Common myeloid progenitor, CD34-positive (primary cell): ENCODE measurements at regions not wholly inside any gene's neighbourhood (a gene's known extent, or its start where the extent isn't known, plus 50 kb on each side); places are given as distances from the start of the nearest gene placed in this dataset.

Source experiments
- CTCF ChIA-PET: fragments of 350-600 bp; sonication (Branson Sonifier 250); formaldehyde crosslinking; loops from one replicate; lab custom pipeline; 2021; ENCODE audit warnings: antibody characterized with exemption; lab: Charles Lee
- POLR2A ChIA-PET: fragments of 350-600 bp; sonication (Branson Sonifier 250); formaldehyde crosslinking; loops from one replicate; lab custom pipeline; 2021; ENCODE audit warnings: antibody characterized with exemption; lab: Charles Lee
- DNase-seq, 3 donors: peaks; one replicate each; pipeline versions ENCODE4 v3.0.0 to v3.0.0-alpha.2; 2013
- H3K27ac ChIP-seq, 2 experiments: 1 replicate in 1 of 2; 2 replicates in 1 of 2; pipeline ENCODE4 v1.7.0; 2013; ENCODE audit warnings: inconsistent platforms in 2 of 2, low read length in 2 of 2, mild to moderate bottlenecking in 2 of 2, low read depth in 1 of 2, moderate library complexity in 1 of 2; ENCODE audit not compliant: severe bottlenecking in 2 of 2, insufficient read depth in 1 of 2, poor library complexity in 1 of 2
- H3K27me3 ChIP-seq, 5 experiments: replicated peaks in 2 of 5; 1 replicate in 3 of 5; 2 replicates in 2 of 5; pipeline versions ENCODE4 v1.6.1 to v1.7.0; 2013; ENCODE audit warnings: low read length in 4 of 5, mild to moderate bottlenecking in 2 of 5, moderate library complexity in 2 of 5, inconsistent platforms in 1 of 5; ENCODE audit not compliant: insufficient read depth in 5 of 5, control insufficient read depth in 4 of 5
- H3K36me3 ChIP-seq, 4 experiments: 1 replicate in 2 of 4; 2 replicates in 2 of 4; pipeline versions ENCODE4 v1.6.1 to v1.7.0; 2013; ENCODE audit warnings: low read length in 3 of 4, control low read depth in 1 of 4, mild to moderate bottlenecking in 1 of 4; ENCODE audit not compliant: control insufficient read depth in 4 of 4, insufficient read depth in 4 of 4
- H3K4me1 ChIP-seq, 4 experiments: 1 replicate in 3 of 4; 2 replicates in 1 of 4; pipeline versions ENCODE4 v1.6.1 to v1.7.1; 2013; ENCODE audit warnings: low read length in 3 of 4, mild to moderate bottlenecking in 3 of 4, control low read depth in 1 of 4, inconsistent platforms in 1 of 4, moderate library complexity in 1 of 4; ENCODE audit not compliant: control insufficient read depth in 4 of 4, insufficient read depth in 4 of 4; ENCODE audit errors: control extremely low read depth in 1 of 4
- H3K4me3 ChIP-seq, 7 experiments: 1 replicate in 4 of 7; 2 replicates in 3 of 7; pipeline versions ENCODE4 v1.5.1 to v1.7.0; 2013; ENCODE audit warnings: mild to moderate bottlenecking in 7 of 7, low read length in 6 of 7, moderate library complexity in 6 of 7, inconsistent platforms in 2 of 7, low read depth in 2 of 7, control low read depth in 1 of 7; ENCODE audit not compliant: insufficient read depth in 4 of 7, control insufficient read depth in 1 of 7; ENCODE audit errors: extremely low read depth in 1 of 7
- H3K9me3 ChIP-seq, 5 experiments: 1 replicate in 4 of 5; 2 replicates in 1 of 5; pipeline versions ENCODE4 v1.6.1 to v1.7.1; 2013; ENCODE audit warnings: low read length in 4 of 5, mild to moderate bottlenecking in 2 of 5, inconsistent platforms in 1 of 5, low read depth in 1 of 5, moderate library complexity in 1 of 5; ENCODE audit not compliant: control insufficient read depth in 4 of 5, insufficient read depth in 2 of 5; ENCODE audit errors: control extremely low read depth in 1 of 5
- WGBS: methylation state at CpG from one replicate; pipeline ENCODE4 v1.1.5; 2013; ENCODE audit not compliant: insufficient coverage; 5-methylcytosine and 5-hydroxymethylcytosine counted together

- no peak for DNase-seq
- ChIA-PET POLR2A (no interaction called here), CTCF (interaction anchor here (1.4 to 1.5 kb wide), 2 partner anchors 9 to 12 kb away, joined by 4 to 6 read pairs; no protein-coding TSS in a partner anchor)
- Histone ChIP-seq H3K4me3 (no peak overlapping the region), H3K36me3 (no peaks in the 10 kb centered on the region), H3K27ac (no peak overlapping the region), H3K27me3 (no peaks in the 10 kb centered on the region), H3K9me3 (no peaks in the 10 kb centered on the region), H3K4me1 (no peaks in the 10 kb centered on the region)
- WGBS, result no CpG with 5 or more reads among the region's 1 CpG
Measured at GRCh38 chr7:7090460-7090859, 91.9 kb upstream of the C1GALT1 start.

GRCh38 chr7:7098280-7098818, 84.0 kb upstream of the C1GALT1 start:
- ChIA-PET POLR2A (no interaction called here), CTCF (interaction anchor here (1.5 kb wide), 1 partner anchor 325 kb away, joined by 3 read pairs; no protein-coding TSS in a partner anchor)
- no CpG with 5 or more reads among the region's 1 CpG for WGBS
- no peaks in the 10 kb centered on the region for H3K27me3 ChIP-seq
- H3K9me3 ChIP-seq, result no peaks in the 10 kb centered on the region
- no peak overlapping the region for H3K4me3 ChIP-seq
- peaks cover 0 to 15% (median 2%) of the 10 kb centered on the region in 4 experiments for H3K4me1 ChIP-seq
- H3K27ac ChIP-seq, result no peak overlapping the region
- DNase-seq, result no peak
- no peaks in the 10 kb centered on the region for H3K36me3 ChIP-seq

- POLR2A ChIA-PET, result no interaction called here
Measured at GRCh38 chr7:7099584-7100014, 82.7 kb upstream of the C1GALT1 start.

GRCh38 chr7:7100432-7100849, 81.9 kb upstream of the C1GALT1 start:
- DNase-seq, result peak; percentile 30 to 82 (median 64)
- Histone ChIP-seq H3K4me3 (no peak overlapping the region), H3K4me1 (peaks cover 0 to 15% (median 2%) of the 10 kb centered on the region in 4 experiments), H3K27ac (peak overlapping the region in 1 of 2 experiments; percentile 49), H3K9me3 (no peaks in the 10 kb centered on the region), H3K27me3 (no peaks in the 10 kb centered on the region), H3K36me3 (no peaks in the 10 kb centered on the region)
- 90% methylated on average over 7 of the region's 8 CpGs for WGBS
- POLR2A ChIA-PET, result no interaction called here
- CTCF ChIA-PET, result interaction anchor here (1.8 kb wide), 2 partner anchors 58 to 81 kb away, joined by 4 to 7 read pairs; no protein-coding TSS in a partner anchor

More at GRCh38 chr7:7099584-7100014, 82.7 kb upstream of the C1GALT1 start:
- Histone ChIP-seq H3K4me1 (peaks cover 0 to 15% (median 2%) of the 10 kb centered on the region in 4 experiments), H3K4me3 (no peak overlapping the region), H3K36me3 (no peaks in the 10 kb centered on the region), H3K27ac (no peak overlapping the region), H3K9me3 (no peaks in the 10 kb centered on the region), H3K27me3 (no peaks in the 10 kb centered on the region)
- CTCF ChIA-PET, result interaction anchor here (1.1 to 1.8 kb wide), 7 partner anchors 8 to 324 kb away, joined by 3 to 7 read pairs (median 3); no protein-coding TSS in a partner anchor
- 0% methylated on average over 1 of the region's 1 CpG for WGBS
- peak; percentile 63 to 90 (median 85) for DNase-seq

GRCh38 chr7:7102906-7103305, 79.4 kb upstream of the C1GALT1 start:
- Histone ChIP-seq H3K27me3 (no peaks in the 10 kb centered on the region), H3K9me3 (no peaks in the 10 kb centered on the region), H3K4me1 (peaks cover 0 to 15% (median 2%) of the 10 kb centered on the region in 4 experiments), H3K36me3 (no peaks in the 10 kb centered on the region), H3K4me3 (peak overlapping the region in 1 of 7 experiments; percentile 24), H3K27ac (no peak overlapping the region)
- DNase-seq, result no peak
- CTCF ChIA-PET, result interaction anchor here (0.8 to 3.5 kb wide), 17 partner anchors 8 to 1193 kb away, joined by 3 to 13 read pairs (median 6); partner anchors contain the start of gene C1GALT1
- POLR2A ChIA-PET, result no interaction called here
- 95% methylated on average over 10 of the region's 12 CpGs for WGBS

- peak; percentile 71 to 79 (median 79) for DNase-seq
- H3K9me3 ChIP-seq, result peaks cover 0 to 3% (median 0%) of the 10 kb centered on the region in 5 experiments
- peak overlapping the region in 1 of 2 experiments; percentile 46 for H3K27ac ChIP-seq
- ChIA-PET CTCF (interaction anchor here (0.8 to 3.5 kb wide), 16 partner anchors 9 to 1192 kb away, joined by 3 to 13 read pairs (median 6); partner anchors contain the start of gene C1GALT1), POLR2A (no interaction called here)
- peaks cover 0 to 15% (median 2%) of the 10 kb centered on the region in 4 experiments for H3K4me1 ChIP-seq
- H3K36me3 ChIP-seq, result no peaks in the 10 kb centered on the region
- H3K27me3 ChIP-seq, result no peaks in the 10 kb centered on the region
- 95% methylated on average over 23 of the region's 29 CpGs for WGBS
- H3K4me3 ChIP-seq, result peak overlapping the region in 1 of 7 experiments; percentile 24
Measured at GRCh38 chr7:7103343-7104313, 78.7 kb upstream of the C1GALT1 start.
